ENCODE measurements at regions not wholly inside any gene's neighbourhood (a gene's known extent, or its start where the extent isn't known, plus 50 kb on each side); places are given as distances from the start of the nearest gene placed in this dataset.

DNA sequence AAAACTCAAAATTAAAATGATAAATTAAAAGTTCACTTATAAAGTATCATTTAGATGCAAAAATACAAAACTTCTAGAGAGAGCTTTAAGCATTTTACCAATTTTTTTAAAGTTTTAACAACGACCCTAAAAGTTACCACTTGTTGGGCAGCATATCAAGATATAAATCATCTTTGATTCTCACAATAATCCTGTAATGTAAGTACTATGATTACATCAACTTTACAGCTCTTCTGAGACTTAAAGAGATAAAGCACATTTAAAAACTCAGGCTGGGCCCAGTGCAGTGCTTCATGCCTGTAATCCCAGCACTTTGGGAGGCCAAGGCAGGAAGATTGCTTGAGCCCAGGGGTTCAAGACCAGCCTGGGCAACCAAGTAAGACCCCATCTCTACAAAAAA lies 202.7 kb upstream of the GPC6 start:
- TF ChIP-seq EZH2 (IDR thresholded peaks at IDR 0.05; ENCODE audit: low read depth) = no peak
- TF ChIP-seq, protein P1, sequence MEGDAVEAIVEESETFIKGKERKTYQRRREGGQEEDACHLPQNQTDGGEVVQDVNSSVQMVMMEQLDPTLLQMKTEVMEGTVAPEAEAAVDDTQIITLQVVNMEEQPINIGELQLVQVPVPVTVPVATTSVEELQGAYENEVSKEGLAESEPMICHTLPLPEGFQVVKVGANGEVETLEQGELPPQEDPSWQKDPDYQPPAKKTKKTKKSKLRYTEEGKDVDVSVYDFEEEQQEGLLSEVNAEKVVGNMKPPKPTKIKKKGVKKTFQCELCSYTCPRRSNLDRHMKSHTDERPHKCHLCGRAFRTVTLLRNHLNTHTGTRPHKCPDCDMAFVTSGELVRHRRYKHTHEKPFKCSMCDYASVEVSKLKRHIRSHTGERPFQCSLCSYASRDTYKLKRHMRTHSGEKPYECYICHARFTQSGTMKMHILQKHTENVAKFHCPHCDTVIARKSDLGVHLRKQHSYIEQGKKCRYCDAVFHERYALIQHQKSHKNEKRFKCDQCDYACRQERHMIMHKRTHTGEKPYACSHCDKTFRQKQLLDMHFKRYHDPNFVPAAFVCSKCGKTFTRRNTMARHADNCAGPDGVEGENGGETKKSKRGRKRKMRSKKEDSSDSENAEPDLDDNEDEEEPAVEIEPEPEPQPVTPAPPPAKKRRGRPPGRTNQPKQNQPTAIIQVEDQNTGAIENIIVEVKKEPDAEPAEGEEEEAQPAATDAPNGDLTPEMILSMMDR (conservative IDR thresholded peaks at IDR 0.05) = no peak
